H9 (cell line): ENCODE measurements at regions not wholly inside any gene's neighbourhood (a gene's known extent, or its start where the extent isn't known, plus 50 kb on each side); places are given as distances from the start of the nearest gene placed in this dataset.

ENCODE experiments used
- DNase-seq: peaks from one replicate; pipeline ENCODE4 v3.0.0-alpha.2; 2017
- H2AFZ ChIP-seq: one replicate; pipeline ENCODE4 v1.6.1; 2013; ENCODE audit warnings: mild to moderate bottlenecking, low read length, control low read depth, moderate library complexity
- H2AK5ac ChIP-seq: 2 replicates; pipeline ENCODE4 v1.6.1; 2013; ENCODE audit warnings: low read length, control low read depth, mixed read lengths; ENCODE audit not compliant: insufficient read length
- H2BK120ac ChIP-seq: one replicate; pipeline ENCODE4 v1.6.1; 2013; ENCODE audit warnings: low read depth, mild to moderate bottlenecking, low read length, control low read depth, inconsistent platforms; ENCODE audit not compliant: poor library complexity, severe bottlenecking
- H2BK12ac ChIP-seq: 2 replicates; pipeline ENCODE4 v1.6.1; 2013; ENCODE audit warnings: low read length, control low read depth, mixed read lengths, low read depth; ENCODE audit not compliant: insufficient read length
- H2BK15ac ChIP-seq: 2 replicates; pipeline ENCODE4 v1.6.1; 2013; ENCODE audit warnings: low read depth, low read length, control low read depth
- H2BK20ac ChIP-seq: one replicate; pipeline ENCODE4 v1.6.1; 2013; ENCODE audit warnings: low read depth, mild to moderate bottlenecking, low read length, control low read depth, inconsistent platforms; ENCODE audit not compliant: poor library complexity, severe bottlenecking
- H2BK5ac ChIP-seq: 2 replicates; pipeline ENCODE4 v1.6.1; 2013; ENCODE audit warnings: low read length, control low read depth, mixed read lengths; ENCODE audit not compliant: insufficient read length
- H3K14ac ChIP-seq: 2 replicates; pipeline ENCODE4 v1.6.1; 2013; ENCODE audit warnings: low read length, control low read depth; ENCODE audit not compliant: insufficient read depth
- H3K18ac ChIP-seq: 2 replicates; pipeline ENCODE4 v1.6.1; 2013; ENCODE audit warnings: low read depth, mild to moderate bottlenecking, mixed read lengths, low read length, control low read depth; ENCODE audit not compliant: insufficient read length
- H3K23ac ChIP-seq: 2 replicates; pipeline ENCODE4 v1.6.1; 2013; ENCODE audit warnings: low read length, control low read depth, mixed read lengths, low read depth; ENCODE audit not compliant: insufficient read length
- H3K23me2 ChIP-seq: 2 replicates; pipeline ENCODE4 v1.6.1; 2013; ENCODE audit warnings: low read depth, mild to moderate bottlenecking, mixed read lengths, low read length, control low read depth; ENCODE audit not compliant: insufficient read length, poor library complexity, severe bottlenecking
- H3K27ac ChIP-seq: 2 replicates; pipeline ENCODE4 v1.5.1; 2013; ENCODE audit warnings: low read length, control low read depth, mixed read lengths, low read depth; ENCODE audit not compliant: insufficient read length
- H3K27me3 ChIP-seq: 2 replicates; pipeline ENCODE4 v1.6.1; 2013; ENCODE audit warnings: low read length, control low read depth, inconsistent platforms; ENCODE audit not compliant: insufficient read depth
- H3K4ac ChIP-seq: 2 replicates; pipeline ENCODE4 v1.6.1; 2013; ENCODE audit warnings: low read depth, mild to moderate bottlenecking, control low read depth, inconsistent platforms, low read length, moderate library complexity
- H3K4me1 ChIP-seq: 2 replicates; pipeline ENCODE4 v1.6.1; 2013; ENCODE audit warnings: low read length, control low read depth, inconsistent platforms; ENCODE audit not compliant: insufficient read depth
- H3K4me2 ChIP-seq: 2 replicates; pipeline ENCODE4 v1.6.1; 2013; ENCODE audit warnings: low read length, control low read depth, mixed read lengths; ENCODE audit not compliant: insufficient read length, insufficient read depth
- H3K56ac ChIP-seq: 2 replicates; pipeline ENCODE4 v1.6.1; 2013; ENCODE audit warnings: low read depth, mild to moderate bottlenecking, mixed read lengths, low read length, control low read depth; ENCODE audit not compliant: insufficient read length
- H3K79me1 ChIP-seq: 2 replicates; pipeline ENCODE4 v1.6.1; 2013; ENCODE audit warnings: low read depth, mild to moderate bottlenecking, moderate library complexity, low read length, control low read depth, inconsistent platforms; ENCODE audit not compliant: insufficient read depth, poor library complexity, severe bottlenecking
- H3K79me2 ChIP-seq: 2 replicates; pipeline ENCODE4 v1.6.1; 2013; ENCODE audit warnings: low read length, control low read depth, inconsistent platforms; ENCODE audit not compliant: insufficient read depth
- H3K9ac ChIP-seq: 2 replicates; pipeline ENCODE4 v1.6.1; 2013; ENCODE audit warnings: low read length, control low read depth, mixed read lengths; ENCODE audit not compliant: insufficient read length; ENCODE audit errors: extremely low read depth
- H3K9me3 ChIP-seq: one replicate; pipeline ENCODE4 v1.6.1; 2013; ENCODE audit warnings: low read depth, low read length, inconsistent platforms; ENCODE audit not compliant: control insufficient read depth
- H3T11ph ChIP-seq: one replicate; pipeline ENCODE4 v1.6.1; 2013; ENCODE audit warnings: mild to moderate bottlenecking, low read length, control low read depth, inconsistent platforms
- H4K20me1 ChIP-seq: one replicate; pipeline ENCODE4 v1.6.1; 2013; ENCODE audit not compliant: control insufficient read depth, insufficient read length, insufficient read depth
- H4K5ac ChIP-seq: 2 replicates; pipeline ENCODE4 v1.6.1; 2013; ENCODE audit warnings: low read depth, mild to moderate bottlenecking, mixed read lengths, low read length, control low read depth; ENCODE audit not compliant: insufficient read length
- H4K8ac ChIP-seq: replicated peaks from 2 replicates; pipeline ENCODE4 v1.6.1; 2013; ENCODE audit warnings: low read length, control low read depth, mixed read lengths, low read depth; ENCODE audit not compliant: insufficient read length
- H4K91ac ChIP-seq: 2 replicates; pipeline ENCODE4 v1.6.1; 2013; ENCODE audit warnings: low read depth, mild to moderate bottlenecking, moderate library complexity, mixed read lengths, low read length, control low read depth; ENCODE audit not compliant: insufficient read length
- H3K27ac Mint-ChIP-seq, 3 experiments: 2 replicates in 2 of 3; 3 replicates in 1 of 3; pipeline ENCODE4 v1.8.0; 2020 to 2021; ENCODE audit warnings: mixed read lengths in 3 of 3, mild to moderate bottlenecking in 1 of 3, moderate library complexity in 1 of 3
- H3K27me3 Mint-ChIP-seq: 2 replicates; pipeline ENCODE4 v1.8.0; 2021; ENCODE audit warnings: low read depth, mild to moderate bottlenecking, moderate library complexity, mixed read lengths
- H3K36me3 Mint-ChIP-seq, 3 experiments: 2 replicates in 2 of 3; 3 replicates in 1 of 3; pipeline ENCODE4 v1.8.0; 2020 to 2021; ENCODE audit warnings: low read depth in 3 of 3, mixed read lengths in 3 of 3; ENCODE audit not compliant: insufficient read depth in 1 of 3
- H3K4me1 Mint-ChIP-seq, 2 experiments: 2 replicates each; pipeline ENCODE4 v1.8.0; 2020; ENCODE audit warnings: mixed read lengths in 2 of 2
- H3K4me3 Mint-ChIP-seq, 2 experiments: 2 replicates in 1 of 2; 3 replicates in 1 of 2; pipeline ENCODE4 v1.8.0; 2020 to 2021; ENCODE audit warnings: mild to moderate bottlenecking in 2 of 2, mixed read lengths in 2 of 2, moderate library complexity in 1 of 2
- H3K9me3 Mint-ChIP-seq, 2 experiments: 2 replicates in 1 of 2; 3 replicates in 1 of 2; pipeline ENCODE4 v1.8.0; 2020; ENCODE audit warnings: mild to moderate bottlenecking in 2 of 2, mixed read lengths in 2 of 2, moderate library complexity in 1 of 2
- WGBS: extraction: QIAGEN DNeasy Blood & Tissue Kit; methylation state at CpG from one replicate; pipeline ENCODE4 v1.1.7; 2013; ENCODE audit warnings: missing lambda C conversion rate, low lambda C conversion rate, mixed read lengths; ENCODE audit not compliant: insufficient read length; ENCODE audit errors: extremely low coverage; 5-methylcytosine and 5-hydroxymethylcytosine counted together
- TF ChIP-seq, protein P1 (sequence below): fragments of 200-600 bp; sonication (generic); conservative IDR thresholded peaks from 3 replicates; pipeline ENCODE4 v1.8.0; 2021; ENCODE audit warnings: antibody characterized with exemption, mild to moderate bottlenecking

DNA sequence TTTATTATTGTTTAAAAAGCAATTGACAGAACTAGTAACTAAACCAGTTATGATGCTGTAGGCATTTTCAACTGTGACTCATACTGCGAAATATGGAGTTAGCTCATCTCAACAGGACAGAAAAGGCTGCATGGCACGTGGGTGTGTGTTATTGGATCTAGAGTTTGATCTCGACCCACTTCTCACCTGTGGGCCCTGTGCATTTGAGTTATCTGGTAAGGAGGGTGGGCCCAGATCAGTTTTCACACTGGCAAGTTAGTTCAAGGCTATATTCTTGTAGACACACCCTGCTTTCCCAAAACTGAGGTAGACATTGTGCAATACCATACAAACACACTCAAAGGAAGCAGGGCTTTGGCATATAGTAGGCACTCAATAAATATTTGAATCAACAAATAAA lies 71.3 kb upstream of the PRDX6 start:
- no peak overlapping the region for H2BK12ac ChIP-seq
- H3K9ac ChIP-seq = no peak overlapping the region
- Mint-ChIP-seq H3K9me3 (no peaks in the 10 kb centered on the region), H3K4me3 (no peak overlapping the region), H3K27ac (no peak overlapping the region), H3K4me1 (peaks cover 12% of the 10 kb centered on the region in 2 experiments), H3K36me3 (no peaks in the 10 kb centered on the region), H3K27me3 (no peaks in the 10 kb centered on the region)
- H4K20me1 ChIP-seq = no peaks in the 10 kb centered on the region
- peaks cover 6% of the 10 kb centered on the region; the same call in 1 of the 2 replicates for H3K4me1 ChIP-seq
- H3K23ac ChIP-seq = no peak overlapping the region
- H3K79me1 ChIP-seq = no peaks in the 10 kb centered on the region
- no peak overlapping the region for H2AFZ ChIP-seq
- no CpG with 5 or more reads among the region's 3 CpGs for WGBS
- H3T11ph ChIP-seq = no peak overlapping the region
- H3K56ac ChIP-seq = no peak overlapping the region
- H3K27ac ChIP-seq = no peak overlapping the region
- H3K4ac ChIP-seq = no peak overlapping the region
- H2BK15ac ChIP-seq = no peak overlapping the region
- no peak for DNase-seq
- no peak overlapping the region for H4K8ac ChIP-seq
- H4K91ac ChIP-seq = no peak overlapping the region
- no peak overlapping the region for H4K5ac ChIP-seq
- H3K9me3 ChIP-seq = no peaks in the 10 kb centered on the region
- no peak overlapping the region for H3K14ac ChIP-seq
- H2BK120ac ChIP-seq = no peak overlapping the region
- H3K18ac ChIP-seq = no peak overlapping the region
- H2AK5ac ChIP-seq = no peak overlapping the region
- H3K23me2 ChIP-seq = no peaks in the 10 kb centered on the region
- no peak overlapping the region for H2BK5ac ChIP-seq
- no peak overlapping the region for H3K4me2 ChIP-seq
- H3K79me2 ChIP-seq = no peaks in the 10 kb centered on the region
- no peak overlapping the region for H2BK20ac ChIP-seq
- TF ChIP-seq, protein P1, sequence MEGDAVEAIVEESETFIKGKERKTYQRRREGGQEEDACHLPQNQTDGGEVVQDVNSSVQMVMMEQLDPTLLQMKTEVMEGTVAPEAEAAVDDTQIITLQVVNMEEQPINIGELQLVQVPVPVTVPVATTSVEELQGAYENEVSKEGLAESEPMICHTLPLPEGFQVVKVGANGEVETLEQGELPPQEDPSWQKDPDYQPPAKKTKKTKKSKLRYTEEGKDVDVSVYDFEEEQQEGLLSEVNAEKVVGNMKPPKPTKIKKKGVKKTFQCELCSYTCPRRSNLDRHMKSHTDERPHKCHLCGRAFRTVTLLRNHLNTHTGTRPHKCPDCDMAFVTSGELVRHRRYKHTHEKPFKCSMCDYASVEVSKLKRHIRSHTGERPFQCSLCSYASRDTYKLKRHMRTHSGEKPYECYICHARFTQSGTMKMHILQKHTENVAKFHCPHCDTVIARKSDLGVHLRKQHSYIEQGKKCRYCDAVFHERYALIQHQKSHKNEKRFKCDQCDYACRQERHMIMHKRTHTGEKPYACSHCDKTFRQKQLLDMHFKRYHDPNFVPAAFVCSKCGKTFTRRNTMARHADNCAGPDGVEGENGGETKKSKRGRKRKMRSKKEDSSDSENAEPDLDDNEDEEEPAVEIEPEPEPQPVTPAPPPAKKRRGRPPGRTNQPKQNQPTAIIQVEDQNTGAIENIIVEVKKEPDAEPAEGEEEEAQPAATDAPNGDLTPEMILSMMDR = no peak
- H3K27me3 ChIP-seq = no peaks in the 10 kb centered on the region
